GM23338 (cell line): ENCODE measurements at regions not wholly inside any gene's neighbourhood (a gene's known extent, or its start where the extent isn't known, plus 50 kb on each side); places are given as distances from the start of the nearest gene placed in this dataset.

Source experiments
- ATAC-seq: fragments of 200-7000 bp; cut with Tn5 transposase; 3 replicates; pipeline ENCODE4 v1.9.1; 2020
- DNase-seq: peaks from one replicate; pipeline ENCODE4 v3.0.0-alpha.2; 2015; ENCODE audit warnings: low spot score
- H2AFZ ChIP-seq: fragments of 200-600 bp; sonication (generic); 2 replicates; pipeline ENCODE4 v1.8.0; 2016; ENCODE audit warnings: antibody characterized with exemption, mild to moderate bottlenecking, moderate library complexity
- H3F3A ChIP-seq: fragments of 200-600 bp; sonication (generic); replicated peaks from 2 replicates; pipeline ENCODE4 v1.8.0; 2017; ENCODE audit warnings: antibody characterized with exemption, mixed run types, low read depth
- H3K27ac ChIP-seq: fragments of 200-600 bp; sonication (generic); 2 replicates; pipeline ENCODE4 v1.6.1; 2016; ENCODE audit warnings: low read depth
- H3K27me3 ChIP-seq: fragments of 200-600 bp; sonication (generic); 2 replicates; pipeline ENCODE4 v1.8.0; 2016; ENCODE audit warnings: mild to moderate bottlenecking, mixed run types, moderate library complexity; ENCODE audit not compliant: insufficient read depth
- H3K36me3 ChIP-seq: fragments of 200-600 bp; sonication (generic); 2 replicates; pipeline ENCODE4 v1.8.0; 2016; ENCODE audit warnings: mild to moderate bottlenecking; ENCODE audit not compliant: insufficient read depth
- H3K4me1 ChIP-seq: fragments of 200-600 bp; sonication (generic); 2 replicates; pipeline ENCODE4 v1.8.0; 2016; ENCODE audit warnings: mild to moderate bottlenecking, moderate library complexity; ENCODE audit not compliant: insufficient read depth
- H3K4me2 ChIP-seq: fragments of 200-600 bp; sonication (generic); 2 replicates; pipeline ENCODE4 v1.7.1; 2017; ENCODE audit warnings: mixed run types
- H3K4me3 ChIP-seq: fragments of 200-600 bp; sonication (generic); 2 replicates; pipeline ENCODE4 v1.6.1; 2016; ENCODE audit warnings: mixed run types
- H3K79me2 ChIP-seq: fragments of 200-600 bp; sonication (generic); replicated peaks from 2 replicates; pipeline ENCODE4 v1.8.0; 2017; ENCODE audit warnings: mild to moderate bottlenecking; ENCODE audit not compliant: insufficient read depth
- H3K9me2 ChIP-seq: fragments of 200-600 bp; sonication (generic); 2 replicates; pipeline ENCODE4 v1.8.0; 2017; ENCODE audit not compliant: insufficient read depth
- H4K20me1 ChIP-seq: fragments of 200-600 bp; sonication (generic); replicated peaks from 2 replicates; pipeline ENCODE4 v1.8.0; 2017; ENCODE audit warnings: mild to moderate bottlenecking; ENCODE audit not compliant: insufficient read depth
- H3K27ac Mint-ChIP-seq: 2 replicates; pipeline ENCODE4 v1.8.0; 2020; ENCODE audit warnings: inconsistent platforms, mild to moderate bottlenecking, moderate library complexity, mixed read lengths
- H3K27me3 Mint-ChIP-seq: 3 replicates; pipeline ENCODE4 v1.8.0; 2022; ENCODE audit warnings: low read depth, mild to moderate bottlenecking, moderate library complexity, mixed read lengths, inconsistent platforms; ENCODE audit not compliant: insufficient read depth, poor library complexity
- H3K36me3 Mint-ChIP-seq: 3 replicates; pipeline ENCODE4 v1.8.0; 2021; ENCODE audit warnings: low read depth, mild to moderate bottlenecking, inconsistent platforms, moderate library complexity, mixed read lengths
- H3K4me1 Mint-ChIP-seq: 3 replicates; pipeline ENCODE4 v1.8.0; 2020; ENCODE audit warnings: mild to moderate bottlenecking, inconsistent platforms, mixed read lengths
- H3K4me3 Mint-ChIP-seq: 3 replicates; pipeline ENCODE4 v1.8.0; 2021; ENCODE audit warnings: moderate library complexity, mild to moderate bottlenecking, inconsistent platforms, mixed read lengths
- H3K9me3 Mint-ChIP-seq: 3 replicates; pipeline ENCODE4 v1.8.0; 2020; ENCODE audit warnings: moderate library complexity, mild to moderate bottlenecking, inconsistent platforms, mixed read lengths
- CREB1 ChIP-seq: fragments of 250-450 bp; sonication (Bioruptor Pico); IDR thresholded peaks from 2 replicates; pipeline ENCODE4 v1.5.0; 2020; ENCODE audit warnings: low read depth, mild to moderate bottlenecking, moderate library complexity
- CTCF ChIP-seq, 2 experiments: fragments of 200-600 bp in 1 of 2; sonication (generic) in 1 of 2; conservative IDR thresholded peaks; 2 replicates each; pipeline versions ENCODE4 v1.5.1 to v1.6.1; 2016 to 2017; ENCODE audit warnings: antibody characterized with exemption in 2 of 2, low read depth in 2 of 2, mild to moderate bottlenecking in 2 of 2, moderate library complexity in 1 of 2
- ETS1 ChIP-seq: IDR thresholded peaks from 2 replicates; pipeline ENCODE4 v1.6.1; 2016; ENCODE audit warnings: antibody characterized with exemption
- EZH2 ChIP-seq: fragments of 200-600 bp; sonication (generic); IDR thresholded peaks from one replicate; pipeline ENCODE4 v1.8.0; 2017; ENCODE audit warnings: antibody characterized with exemption, mild to moderate bottlenecking, low read depth; ENCODE audit not compliant: unreplicated experiment
- EZH2phosphoT487 ChIP-seq: fragments of 200-600 bp; sonication (generic); IDR thresholded peaks from one replicate; pipeline ENCODE4 v1.8.1; 2018; ENCODE audit warnings: antibody characterized with exemption; ENCODE audit not compliant: unreplicated experiment
- JUNB ChIP-seq: IDR thresholded peaks from one replicate; pipeline ENCODE4 v1.6.1; 2016; ENCODE audit warnings: antibody characterized with exemption; ENCODE audit not compliant: unreplicated experiment
- NANOG ChIP-seq: IDR thresholded peaks from 2 replicates; pipeline ENCODE4 v1.6.1; 2016; ENCODE audit warnings: antibody characterized with exemption, borderline replicate concordance
- POLR2AphosphoS5 ChIP-seq: IDR thresholded peaks from 2 replicates; pipeline ENCODE4 v1.6.1; 2016; ENCODE audit warnings: antibody characterized with exemption, low read depth
- REST ChIP-seq: IDR thresholded peaks from one replicate; pipeline ENCODE4 v1.6.1; 2018; ENCODE audit warnings: antibody characterized with exemption; ENCODE audit not compliant: unreplicated experiment
- STAT1 ChIP-seq: IDR thresholded peaks from one replicate; pipeline ENCODE4 v1.6.1; 2016; ENCODE audit warnings: antibody characterized with exemption; ENCODE audit not compliant: unreplicated experiment
- ZNF114 ChIP-seq: fragments of 250-450 bp; sonication (Bioruptor Pico); IDR thresholded peaks from 2 replicates; pipeline ENCODE4 v1.5.0; 2020; ENCODE audit warnings: mild to moderate bottlenecking, moderate library complexity
- ZNF331 ChIP-seq: fragments of 250-450 bp; sonication (Bioruptor Pico); IDR thresholded peaks from 2 replicates; pipeline ENCODE4 v1.5.0; 2020; ENCODE audit warnings: low read depth, mild to moderate bottlenecking, moderate library complexity
- ZNF462 ChIP-seq: fragments of 250-450 bp; sonication (Bioruptor Pico); IDR thresholded peaks from 2 replicates; pipeline ENCODE4 v1.5.0; 2020; ENCODE audit warnings: mild to moderate bottlenecking, moderate library complexity

- Histone ChIP-seq H3K27me3 (no peaks in the 10 kb centered on the region), H3K4me3 (no peak overlapping the region), H4K20me1 (no peaks in the 10 kb centered on the region), H2AFZ (no peak overlapping the region), H3K27ac (no peak overlapping the region), H3F3A (no peaks in the 10 kb centered on the region), H3K4me2 (no peak overlapping the region), H3K36me3 (peaks cover 3% of the 10 kb centered on the region; the same call in 1 of the 2 replicates), H3K4me1 (no peaks in the 10 kb centered on the region), H3K79me2 (no peaks in the 10 kb centered on the region), H3K9me2 (peaks cover 4% of the 10 kb centered on the region; the same call in 1 of the 2 replicates)
- no peak overlapping the region for H3K4me3 Mint-ChIP-seq
- TF ChIP-seq CTCF (conservative IDR thresholded peaks at IDR 0.05; ENCODE audit: low read depth in 2 of 2) = no peak
- TF ChIP-seq REST = no peak
- no peak for TF ChIP-seq POLR2AphosphoS5
- no peak for TF ChIP-seq CREB1 (CRISPR knock-in tag)
- TF ChIP-seq STAT1 = no peak
- TF ChIP-seq EZH2phosphoT487 = no peak
- no peak for TF ChIP-seq NANOG
- no peak for TF ChIP-seq ZNF331 (CRISPR knock-in tag)
- TF ChIP-seq EZH2 = no peak
- TF ChIP-seq ETS1 = no peak
- TF ChIP-seq JUNB = no peak
- no peak for TF ChIP-seq ZNF462 (CRISPR knock-in tag)
- no peak for TF ChIP-seq ZNF114
- peaks cover 4% of the 10 kb centered on the region; the same call in 2 of the 3 replicates for H3K9me3 Mint-ChIP-seq
- no peaks in the 10 kb centered on the region for H3K4me1 Mint-ChIP-seq
- ATAC-seq (no peak), DNase-seq (no peak)
- H3K36me3 Mint-ChIP-seq = 0 out of 3 replicates have a peak, but pooled peaks cover 3% of the 10 kb centered on the region
- no peak overlapping the region for H3K27ac Mint-ChIP-seq
- H3K27me3 Mint-ChIP-seq = no peaks in the 10 kb centered on the region
Measured at GRCh38 chr5:38780945-38781344, 64.9 kb upstream of the OSMR start.
